Neuronal stem cell (in vitro differentiated cells): ENCODE measurements at regions not wholly inside any gene's neighbourhood (a gene's known extent, or its start where the extent isn't known, plus 50 kb on each side); places are given as distances from the start of the nearest gene placed in this dataset.

ENCODE experiments used
- DNase-seq: peaks from one replicate; pipeline ENCODE4 v3.0.0-alpha.2; 2013; ENCODE audit warnings: low spot score
- H2AFZ ChIP-seq: one replicate; pipeline ENCODE4 v1.6.1; 2013; ENCODE audit warnings: mild to moderate bottlenecking, low read length, inconsistent platforms
- H2AK5ac ChIP-seq: 2 replicates; pipeline ENCODE4 v1.6.1; 2013; ENCODE audit warnings: low read depth, mild to moderate bottlenecking, inconsistent platforms, low read length, moderate library complexity, mixed read lengths
- H2BK120ac ChIP-seq: 2 replicates; pipeline ENCODE4 v1.6.1; 2013; ENCODE audit warnings: low read depth, mild to moderate bottlenecking, inconsistent platforms, low read length, moderate library complexity, mixed read lengths
- H2BK12ac ChIP-seq: one replicate; pipeline ENCODE4 v1.6.1; 2013; ENCODE audit warnings: low read length, inconsistent platforms
- H2BK15ac ChIP-seq: 2 replicates; pipeline ENCODE4 v1.6.1; 2013; ENCODE audit warnings: mild to moderate bottlenecking, low read length, inconsistent platforms, mixed read lengths
- H2BK5ac ChIP-seq: one replicate; pipeline ENCODE4 v1.6.1; 2013; ENCODE audit warnings: inconsistent platforms, mild to moderate bottlenecking, low read length, moderate library complexity
- H3K14ac ChIP-seq: one replicate; pipeline ENCODE4 v1.6.1; 2013; ENCODE audit warnings: low read length, inconsistent platforms
- H3K18ac ChIP-seq: 2 replicates; pipeline ENCODE4 v1.6.1; 2013; ENCODE audit warnings: low read length, inconsistent platforms
- H3K23ac ChIP-seq: 2 replicates; pipeline ENCODE4 v1.6.1; 2013; ENCODE audit warnings: low read depth, mild to moderate bottlenecking, mixed read lengths, low read length, inconsistent platforms; ENCODE audit not compliant: poor library complexity
- H3K27ac ChIP-seq: replicated peaks from 3 replicates; pipeline ENCODE4 v1.5.1; 2013; ENCODE audit warnings: low read length, inconsistent platforms
- H3K27me3 ChIP-seq, 3 experiments: 2 replicates each; pipeline ENCODE4 v1.6.1; 2013; ENCODE audit warnings: low read length in 3 of 3, mild to moderate bottlenecking in 2 of 3, inconsistent platforms in 1 of 3, low read depth in 1 of 3, mixed read lengths in 1 of 3, moderate library complexity in 1 of 3; ENCODE audit not compliant: control insufficient read depth in 3 of 3, insufficient read depth in 3 of 3
- H3K36me3 ChIP-seq, 2 donors: replicated peaks in 1 of 2; 2 replicates each; pipeline ENCODE4 v1.6.1; 2013; ENCODE audit warnings: low read length in 2 of 2; ENCODE audit not compliant: control insufficient read depth in 2 of 2, insufficient read depth in 2 of 2
- H3K4ac ChIP-seq: 2 replicates; pipeline ENCODE4 v1.6.1; 2013; ENCODE audit warnings: inconsistent platforms, mild to moderate bottlenecking, low read length, moderate library complexity
- H3K4me1 ChIP-seq, 2 donors: 1 replicate in 1 of 2; 2 replicates in 1 of 2; pipeline ENCODE4 v1.6.1; 2013; ENCODE audit warnings: low read length in 2 of 2, low read depth in 1 of 2; ENCODE audit not compliant: control insufficient read depth in 2 of 2, insufficient read depth in 1 of 2
- H3K4me2 ChIP-seq: one replicate; pipeline ENCODE4 v1.6.1; 2013; ENCODE audit warnings: mild to moderate bottlenecking, low read length, inconsistent platforms; ENCODE audit not compliant: insufficient read depth, poor library complexity, severe bottlenecking
- H3K4me3 ChIP-seq, 2 donors: 2 replicates each; pipeline ENCODE4 v1.5.1; 2013; ENCODE audit warnings: low read length in 2 of 2, mild to moderate bottlenecking in 2 of 2, inconsistent platforms in 1 of 2, moderate library complexity in 1 of 2
- H3K79me1 ChIP-seq: one replicate; pipeline ENCODE4 v1.6.1; 2013; ENCODE audit warnings: low read depth, mild to moderate bottlenecking, inconsistent platforms, low read length, moderate library complexity
- H3K9ac ChIP-seq: one replicate; pipeline ENCODE4 v1.6.1; 2013; ENCODE audit warnings: mild to moderate bottlenecking, low read depth, low read length, inconsistent platforms; ENCODE audit not compliant: poor library complexity
- H3K9me3 ChIP-seq, 2 donors: replicated peaks in 1 of 2; 2 replicates each; pipeline versions ENCODE3 to v1.6.1; 2013; ENCODE audit warnings: low read length in 2 of 2, mild to moderate bottlenecking in 2 of 2, inconsistent platforms in 1 of 2, low read depth in 1 of 2, mixed read lengths in 1 of 2, moderate library complexity in 1 of 2; ENCODE audit not compliant: control insufficient read depth in 2 of 2, insufficient read depth in 1 of 2
- H4K8ac ChIP-seq: one replicate; pipeline ENCODE4 v1.6.1; 2013; ENCODE audit warnings: low read depth, mild to moderate bottlenecking, inconsistent platforms, low read length, moderate library complexity
- H4K91ac ChIP-seq: one replicate; pipeline ENCODE4 v1.6.1; 2013; ENCODE audit warnings: low read length, low read depth, mild to moderate bottlenecking, inconsistent platforms; ENCODE audit not compliant: poor library complexity
- WGBS, 2 donors: extraction: QIAGEN DNeasy Blood & Tissue Kit; methylation state at CpG; one replicate each; pipeline ENCODE4 v1.1.7; 2013; ENCODE audit warnings: missing lambda C conversion rate in 2 of 2, mixed read lengths in 1 of 2; ENCODE audit not compliant: insufficient read length in 2 of 2, insufficient replicate concordance in 1 of 2; ENCODE audit errors: extremely low coverage in 2 of 2; 5-methylcytosine and 5-hydroxymethylcytosine counted together

DNA sequence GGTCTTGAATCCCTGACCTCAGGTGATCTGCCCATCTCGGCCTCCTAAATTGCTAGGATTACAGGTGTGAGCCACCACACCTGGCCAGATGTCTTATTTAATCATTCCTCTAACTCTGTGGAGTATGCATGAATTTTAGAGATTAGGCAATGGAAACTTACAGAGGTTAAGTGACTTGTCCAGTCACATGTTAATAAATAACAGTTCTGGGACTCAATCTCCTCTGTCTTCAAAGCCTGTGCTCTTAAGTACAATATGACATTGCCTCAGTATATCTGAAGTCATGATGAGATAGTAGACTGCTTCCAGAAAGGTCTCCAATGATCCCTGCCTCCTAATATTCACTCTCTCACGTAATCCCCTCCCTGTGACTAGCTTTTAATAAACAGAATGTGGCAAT is 72.9 kb upstream of the TDRD3 start:
- Histone ChIP-seq H2AFZ (no peak overlapping the region), H3K27me3 (no peaks in the 10 kb centered on the region), H3K4ac (no peak overlapping the region), H3K4me1 (no peaks in the 10 kb centered on the region), H4K91ac (no peak overlapping the region), H3K9me3 (no peaks in the 10 kb centered on the region), H2BK15ac (no peak overlapping the region), H3K4me3 (no peak overlapping the region), H2BK5ac (no peak overlapping the region), H3K36me3 (no peaks in the 10 kb centered on the region), H3K23ac (no peak overlapping the region), H3K14ac (no peak overlapping the region), H3K9ac (no peak overlapping the region), H4K8ac (no peak overlapping the region), H2BK120ac (no peak overlapping the region), H2AK5ac (no peak overlapping the region), H3K79me1 (no peaks in the 10 kb centered on the region), H3K18ac (no peak overlapping the region), H2BK12ac (no peak overlapping the region), H3K27ac (no peak overlapping the region), H3K4me2 (no peak overlapping the region)
- WGBS, 2 donors, result no CpG with 5 or more reads among the region's 2 CpGs
- no peak for DNase-seq

DNA sequence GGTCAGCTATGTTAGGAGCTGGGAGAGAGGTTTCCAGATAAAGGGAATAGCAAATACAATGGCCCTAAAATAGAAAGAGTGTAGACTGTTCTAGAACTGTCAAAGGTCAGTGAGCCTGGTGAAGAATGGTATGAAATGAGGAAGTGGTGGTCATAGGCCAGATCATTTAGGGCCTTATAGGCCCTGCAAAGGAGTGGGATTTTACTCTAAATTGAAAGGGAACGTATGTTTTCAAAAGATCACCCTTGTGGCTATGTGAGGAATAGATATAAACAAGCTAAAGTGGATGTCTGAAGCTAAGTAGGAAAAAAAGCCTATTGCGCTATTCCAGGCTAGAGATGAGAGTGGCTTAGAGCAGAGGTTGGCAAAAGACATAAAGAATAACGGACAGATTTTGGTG is 70.7 kb upstream of the TDRD3 start:
- H2BK120ac ChIP-seq, result no peak overlapping the region
- no peak overlapping the region for H2AFZ ChIP-seq
- WGBS, 2 donors, result no CpG with 5 or more reads among the region's 3 CpGs
- no peak overlapping the region for H3K4me3 ChIP-seq
- H3K36me3 ChIP-seq, result no peaks in the 10 kb centered on the region
- H3K4ac ChIP-seq, result no peak overlapping the region
- H3K18ac ChIP-seq, result no peak overlapping the region
- H3K23ac ChIP-seq, result no peak overlapping the region
- H3K27ac ChIP-seq, result no peak overlapping the region
- no peak overlapping the region for H4K91ac ChIP-seq
- H2BK5ac ChIP-seq, result no peak overlapping the region
- no peak for DNase-seq
- no peak overlapping the region for H2BK12ac ChIP-seq
- no peak overlapping the region for H2BK15ac ChIP-seq
- no peak overlapping the region for H2AK5ac ChIP-seq
- no peak overlapping the region for H3K14ac ChIP-seq
- no peaks in the 10 kb centered on the region for H3K9me3 ChIP-seq
- no peaks in the 10 kb centered on the region for H3K79me1 ChIP-seq
- H4K8ac ChIP-seq, result no peak overlapping the region
- no peaks in the 10 kb centered on the region for H3K27me3 ChIP-seq
- H3K4me2 ChIP-seq, result no peak overlapping the region
- H3K4me1 ChIP-seq, result no peaks in the 10 kb centered on the region
- no peak overlapping the region for H3K9ac ChIP-seq

DNA sequence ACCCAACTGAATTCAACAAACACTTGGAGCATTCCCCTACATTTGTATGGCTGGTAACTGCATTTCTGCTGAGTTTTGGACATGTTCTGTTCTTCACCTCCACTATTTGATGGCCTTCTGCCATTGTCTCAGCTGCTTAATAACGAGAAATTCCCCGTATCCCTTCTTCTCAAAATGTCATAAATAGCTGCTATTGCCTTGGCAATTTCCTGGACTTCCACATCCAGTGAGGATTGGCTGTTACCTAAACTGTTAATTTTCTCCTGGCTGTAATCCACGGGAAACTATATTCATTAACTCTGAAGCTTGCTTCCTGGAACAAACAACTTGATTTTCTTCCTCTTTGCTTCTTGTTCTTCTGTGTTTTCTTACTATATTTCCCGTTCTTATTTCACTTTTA is 69.5 kb upstream of the TDRD3 start:
- no peak overlapping the region for H3K23ac ChIP-seq
- no peak overlapping the region for H4K8ac ChIP-seq
- no peak overlapping the region for H3K4me2 ChIP-seq
- no CpG with 5 or more reads among the region's 4 CpGs for WGBS, 2 donors
- H2BK5ac ChIP-seq, result no peak overlapping the region
- H3K4me1 ChIP-seq, result no peaks in the 10 kb centered on the region
- no peak overlapping the region for H4K91ac ChIP-seq
- no peaks in the 10 kb centered on the region for H3K9me3 ChIP-seq
- no peaks in the 10 kb centered on the region for H3K36me3 ChIP-seq
- no peaks in the 10 kb centered on the region for H3K79me1 ChIP-seq
- no peak for DNase-seq
- H3K14ac ChIP-seq, result no peak overlapping the region
- H3K4me3 ChIP-seq, result no peak overlapping the region
- no peak overlapping the region for H2BK15ac ChIP-seq
- no peak overlapping the region for H3K18ac ChIP-seq
- H3K27me3 ChIP-seq, result no peaks in the 10 kb centered on the region
- no peak overlapping the region for H2AK5ac ChIP-seq
- H3K27ac ChIP-seq, result no peak overlapping the region
- H2AFZ ChIP-seq, result no peak overlapping the region
- H3K4ac ChIP-seq, result no peak overlapping the region
- H3K9ac ChIP-seq, result no peak overlapping the region
- H2BK120ac ChIP-seq, result no peak overlapping the region
- H2BK12ac ChIP-seq, result no peak overlapping the region

DNA sequence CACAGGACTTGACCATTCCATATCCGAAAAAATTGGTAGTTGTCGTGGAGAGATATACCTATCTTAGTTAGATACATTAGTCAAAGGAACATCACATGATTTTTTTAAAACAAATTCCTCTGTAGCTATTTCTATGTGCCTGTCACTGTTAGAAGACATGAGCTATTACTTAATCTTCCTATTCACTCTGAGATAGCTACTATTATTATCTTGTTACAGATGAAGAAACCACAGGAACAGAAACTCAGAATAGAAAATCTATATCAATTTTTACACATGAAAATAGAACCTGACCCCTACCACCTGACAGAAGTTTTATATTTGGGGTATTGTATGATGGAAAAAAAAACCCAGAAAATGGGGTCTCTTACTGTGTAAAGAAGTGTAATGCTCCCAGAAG is 68.9 kb upstream of the TDRD3 start:
- Histone ChIP-seq H4K91ac (no peak overlapping the region), H3K23ac (no peak overlapping the region), H3K4me2 (no peak overlapping the region), H2AFZ (no peak overlapping the region), H4K8ac (no peak overlapping the region), H3K4me1 (no peaks in the 10 kb centered on the region), H3K18ac (no peak overlapping the region), H2BK5ac (no peak overlapping the region), H3K27ac (no peak overlapping the region), H3K9ac (no peak overlapping the region), H2BK120ac (no peak overlapping the region), H3K14ac (no peak overlapping the region), H2BK15ac (no peak overlapping the region), H3K9me3 (no peaks in the 10 kb centered on the region), H2AK5ac (no peak overlapping the region), H3K4ac (no peak overlapping the region), H3K79me1 (no peaks in the 10 kb centered on the region), H3K4me3 (no peak overlapping the region), H3K36me3 (no peaks in the 10 kb centered on the region), H3K27me3 (no peaks in the 10 kb centered on the region), H2BK12ac (no peak overlapping the region)
- no CpG with 5 or more reads among the region's 2 CpGs for WGBS, 2 donors
- DNase-seq, result no peak
